Neural cell (in vitro differentiated cells): ENCODE measurements at regions not wholly inside any gene's neighbourhood (a gene's known extent, or its start where the extent isn't known, plus 50 kb on each side); places are given as distances from the start of the nearest gene placed in this dataset.

Experiments
- H2AFZ ChIP-seq: fragments of 200-600, 300-800 bp; sonication (generic), shearing (Covaris generic); 2 replicates; pipeline ENCODE4 v1.6.0; 2014; ENCODE audit warnings: low read depth, mild to moderate bottlenecking, antibody characterized with exemption, low read length, moderate library complexity
- H3F3A ChIP-seq: fragments of 200-600 bp; shearing (Covaris generic); 2 replicates; pipeline ENCODE4 v1.6.1; 2016; ENCODE audit warnings: mild to moderate bottlenecking, moderate library complexity, mixed read lengths, antibody characterized with exemption, low read length; ENCODE audit not compliant: insufficient read depth, poor library complexity, severe bottlenecking
- H3K27ac ChIP-seq: fragments of 200-600, 300-800 bp; sonication (generic), shearing (Covaris generic); 2 replicates; pipeline ENCODE4 v1.5.1; 2014; ENCODE audit warnings: mild to moderate bottlenecking, low read length, moderate library complexity
- H3K27me3 ChIP-seq: fragments of 300-800, 200-600 bp; sonication (generic), shearing (Covaris generic); 2 replicates; pipeline ENCODE4 v1.6.0; 2014; ENCODE audit warnings: mild to moderate bottlenecking, low read depth, low read length, moderate library complexity; ENCODE audit not compliant: insufficient read depth
- H3K36me3 ChIP-seq: fragments of 300-800, 200-600 bp; sonication (generic), shearing (Covaris generic); 2 replicates; pipeline ENCODE4 v1.5.1; 2014; ENCODE audit warnings: mild to moderate bottlenecking, antibody characterized with exemption, low read length, moderate library complexity; ENCODE audit not compliant: insufficient read depth
- H3K4me2 ChIP-seq: fragments of 300-800, 200-600 bp; sonication (generic), shearing (Covaris generic); 2 replicates; pipeline ENCODE4 v1.6.0; 2014; ENCODE audit warnings: mild to moderate bottlenecking, low read length
- H3K4me3 ChIP-seq: fragments of 300-800, 200-600 bp; sonication (generic), shearing (Covaris generic); 2 replicates; pipeline ENCODE4 v1.5.1; 2014; ENCODE audit warnings: mild to moderate bottlenecking, low read length, moderate library complexity
- H3K79me2 ChIP-seq: fragments of 200-600 bp; shearing (Covaris generic); replicated peaks from 2 replicates; pipeline ENCODE4 v1.6.0; 2014; ENCODE audit warnings: mild to moderate bottlenecking, low read length, moderate library complexity; ENCODE audit not compliant: insufficient read depth
- H3K9ac ChIP-seq: fragments of 300-800, 200-600 bp; sonication (generic), shearing (Covaris generic); 2 replicates; pipeline ENCODE4 v1.6.1; 2016; ENCODE audit warnings: mild to moderate bottlenecking, low read length, mixed read lengths
- H3K9me2 ChIP-seq: fragments of 200-600 bp; shearing (Covaris generic); 2 replicates; pipeline ENCODE4 v1.6.1; 2016; ENCODE audit warnings: mild to moderate bottlenecking, low read length, mixed read lengths; ENCODE audit not compliant: insufficient read depth
- H3K9me3 ChIP-seq: fragments of 200-600, 300-800 bp; sonication (generic), shearing (Covaris generic); 2 replicates; pipeline ENCODE4 v1.6.1; 2016; ENCODE audit warnings: mild to moderate bottlenecking, mixed run types, low read length, moderate library complexity, mixed read lengths
- H4K20me1 ChIP-seq: fragments of 200-600 bp; shearing (Covaris generic); 2 replicates; pipeline ENCODE4 v1.6.1; 2016; ENCODE audit warnings: mild to moderate bottlenecking, mixed run types; ENCODE audit not compliant: insufficient read depth
- CTCF ChIP-seq: fragments of 450-650 bp; IDR thresholded peaks from 2 replicates; pipeline ENCODE4 v1.5.1; 2014; ENCODE audit warnings: antibody characterized with exemption, mild to moderate bottlenecking, moderate library complexity; ENCODE audit not compliant: poor library complexity, severe bottlenecking
- EP300 ChIP-seq: fragments of 450-650 bp; conservative IDR thresholded peaks from 2 replicates; pipeline ENCODE4 v1.6.1; 2014; ENCODE audit warnings: antibody characterized with exemption, mild to moderate bottlenecking, moderate library complexity; ENCODE audit not compliant: poor library complexity, severe bottlenecking
- EZH2 ChIP-seq: fragments of 200-600, 300-800 bp; shearing (Covaris generic), sonication (generic); IDR thresholded peaks from 2 replicates; pipeline ENCODE4 v1.6.1; 2014; ENCODE audit warnings: antibody characterized with exemption, low read length, borderline replicate concordance, mild to moderate bottlenecking; ENCODE audit not compliant: insufficient read depth, poor library complexity, severe bottlenecking
- MXI1 ChIP-seq: fragments of 450-650 bp; conservative IDR thresholded peaks from 2 replicates; pipeline ENCODE4 v1.6.1; 2014; ENCODE audit warnings: antibody characterized with exemption, mild to moderate bottlenecking; ENCODE audit not compliant: poor library complexity, severe bottlenecking
- POLR2AphosphoS5 ChIP-seq: IDR thresholded peaks from 2 replicates; pipeline ENCODE4 v1.6.1; 2012
- RAD21 ChIP-seq: fragments of 450-650 bp; conservative IDR thresholded peaks from 2 replicates; pipeline ENCODE4 v1.6.1; 2014; ENCODE audit warnings: antibody characterized with exemption, mild to moderate bottlenecking, moderate library complexity
- REST ChIP-seq: IDR thresholded peaks from 2 replicates; pipeline ENCODE4 v1.6.1; 2012; ENCODE audit warnings: borderline replicate concordance
- SMC3 ChIP-seq: fragments of 450-650 bp; conservative IDR thresholded peaks from 2 replicates; pipeline ENCODE4 v1.6.1; 2014; ENCODE audit warnings: antibody characterized with exemption, mild to moderate bottlenecking, moderate library complexity; ENCODE audit not compliant: poor library complexity
- TAF1 ChIP-seq: IDR thresholded peaks from 2 replicates; pipeline ENCODE4 v1.6.1; 2012; ENCODE audit warnings: low read depth

- H3K79me2 ChIP-seq = no peaks in the 10 kb centered on the region
Measured at GRCh38 chr9:99463131-99463530, 241.0 kb downstream of the SEC61B start.

GRCh38 chr9:99464568-99464967, 242.5 kb downstream of the SEC61B start:
- H3K9me2 ChIP-seq = no peaks in the 10 kb centered on the region
- H3K27ac ChIP-seq = no peak overlapping the region
- TF ChIP-seq POLR2AphosphoS5 (no peak), CTCF (no peak), EP300 (no peak), SMC3 (no peak), TAF1 (no peak), RAD21 (no peak), EZH2 (no peak), MXI1 (no peak)
- H2AFZ ChIP-seq = no peak overlapping the region
- no peak overlapping the region for H3K4me2 ChIP-seq
- H3K79me2 ChIP-seq = no peaks in the 10 kb centered on the region
- H3K36me3 ChIP-seq = no peaks in the 10 kb centered on the region
- H3F3A ChIP-seq = no peaks in the 10 kb centered on the region
- H4K20me1 ChIP-seq = no peaks in the 10 kb centered on the region
- no peak overlapping the region for H3K4me3 ChIP-seq
- no peak overlapping the region for H3K9ac ChIP-seq
- no peaks in the 10 kb centered on the region for H3K9me3 ChIP-seq
- H3K27me3 ChIP-seq = no peaks in the 10 kb centered on the region

More at GRCh38 chr9:99463131-99463530, 241.0 kb downstream of the SEC61B start:
- Histone ChIP-seq H3K9ac (no peak overlapping the region), H3K4me2 (no peak overlapping the region), H3K4me3 (no peak overlapping the region), H3F3A (no peaks in the 10 kb centered on the region), H3K27me3 (no peaks in the 10 kb centered on the region), H3K36me3 (no peaks in the 10 kb centered on the region), H4K20me1 (no peaks in the 10 kb centered on the region), H2AFZ (no peak overlapping the region), H3K27ac (no peak overlapping the region), H3K9me2 (no peaks in the 10 kb centered on the region), H3K9me3 (no peaks in the 10 kb centered on the region)
- no peak for TF ChIP-seq SMC3
- no peak for TF ChIP-seq REST
- no peak for TF ChIP-seq TAF1
- no peak for TF ChIP-seq EZH2
- TF ChIP-seq MXI1 = no peak
- TF ChIP-seq RAD21 = no peak
- TF ChIP-seq POLR2AphosphoS5 = no peak
- no peak for TF ChIP-seq EP300
- TF ChIP-seq CTCF = no peak
